ENCODE measurements at regions not wholly inside any gene's neighbourhood (a gene's known extent, or its start where the extent isn't known, plus 50 kb on each side); places are given as distances from the start of the nearest gene placed in this dataset.

DNA sequence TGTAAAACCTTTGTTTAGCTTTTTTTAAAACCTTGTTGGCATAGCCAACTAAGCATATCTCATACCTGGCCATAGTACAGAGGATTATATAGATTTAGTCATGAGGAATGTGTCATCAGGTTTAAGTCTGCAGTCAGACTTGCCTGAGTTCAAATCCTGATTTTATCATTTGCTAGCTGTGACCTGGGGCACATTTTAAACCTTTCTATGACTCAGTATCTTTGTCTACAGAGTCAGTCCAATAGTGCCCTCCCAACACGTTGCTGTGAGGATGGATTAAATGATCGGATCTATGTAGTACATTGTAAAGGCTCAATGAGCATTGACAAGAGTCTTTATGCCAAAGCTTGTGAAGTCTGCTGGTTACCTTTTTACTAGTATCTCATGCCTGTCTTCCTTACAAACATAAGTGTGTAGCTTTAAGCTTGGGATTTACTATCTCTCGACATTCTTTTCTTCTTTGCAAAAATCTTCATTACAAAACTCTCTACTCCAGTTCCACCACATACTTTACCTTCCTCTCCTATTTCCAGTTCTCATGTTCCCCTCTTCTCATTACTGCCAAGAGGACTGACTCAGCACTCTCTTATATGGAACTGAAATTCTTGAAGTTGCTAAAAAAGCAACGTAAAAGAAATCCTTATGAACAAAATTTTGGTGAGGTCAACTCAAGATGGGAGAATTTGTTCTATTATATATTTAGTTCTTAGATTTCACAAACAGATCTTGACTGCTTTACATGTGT, 68.1 kb upstream of the RBMS1 start:
- Mint-ChIP-seq H3K36me3 (peaks cover 4% of the 10 kb centered on the region), H3K9me3 (peaks cover 19% of the 10 kb centered on the region), H3K27me3 (ENCODE audit: low read depth) (no peaks in the 10 kb centered on the region), H3K4me3 (no peak overlapping the region), H3K4me1 (peaks cover 14% of the 10 kb centered on the region), H3K27ac (peak overlapping the region; percentile 21)
- TF ChIP-seq, protein P1, sequence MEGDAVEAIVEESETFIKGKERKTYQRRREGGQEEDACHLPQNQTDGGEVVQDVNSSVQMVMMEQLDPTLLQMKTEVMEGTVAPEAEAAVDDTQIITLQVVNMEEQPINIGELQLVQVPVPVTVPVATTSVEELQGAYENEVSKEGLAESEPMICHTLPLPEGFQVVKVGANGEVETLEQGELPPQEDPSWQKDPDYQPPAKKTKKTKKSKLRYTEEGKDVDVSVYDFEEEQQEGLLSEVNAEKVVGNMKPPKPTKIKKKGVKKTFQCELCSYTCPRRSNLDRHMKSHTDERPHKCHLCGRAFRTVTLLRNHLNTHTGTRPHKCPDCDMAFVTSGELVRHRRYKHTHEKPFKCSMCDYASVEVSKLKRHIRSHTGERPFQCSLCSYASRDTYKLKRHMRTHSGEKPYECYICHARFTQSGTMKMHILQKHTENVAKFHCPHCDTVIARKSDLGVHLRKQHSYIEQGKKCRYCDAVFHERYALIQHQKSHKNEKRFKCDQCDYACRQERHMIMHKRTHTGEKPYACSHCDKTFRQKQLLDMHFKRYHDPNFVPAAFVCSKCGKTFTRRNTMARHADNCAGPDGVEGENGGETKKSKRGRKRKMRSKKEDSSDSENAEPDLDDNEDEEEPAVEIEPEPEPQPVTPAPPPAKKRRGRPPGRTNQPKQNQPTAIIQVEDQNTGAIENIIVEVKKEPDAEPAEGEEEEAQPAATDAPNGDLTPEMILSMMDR (IDR thresholded peaks at IDR 0.05; ENCODE audit: unreplicated experiment): no peak
- no peak for DNase-seq (ENCODE audit: low spot score in 2 of 2, unreplicated experiment in 2 of 2)

DNA sequence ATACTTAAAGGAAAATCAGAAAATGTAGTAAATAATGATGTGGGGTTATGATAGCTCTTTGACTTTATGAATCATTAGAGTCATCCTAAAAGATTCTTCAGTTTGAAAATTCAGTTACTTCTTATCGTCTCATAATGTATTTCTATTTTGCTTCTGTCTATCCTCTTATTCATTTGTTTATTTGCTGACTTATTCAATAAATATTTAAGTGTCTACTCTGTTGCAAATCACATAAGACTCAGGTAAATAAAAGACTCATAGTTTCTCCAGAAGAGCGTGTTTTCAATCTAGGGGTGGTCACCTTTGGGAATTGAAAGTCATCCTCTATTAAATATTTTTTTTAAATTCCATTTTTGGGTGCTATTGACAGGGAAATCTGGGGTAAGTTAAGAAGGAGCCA, 69.1 kb upstream of the RBMS1 start:
- Mint-ChIP-seq H3K4me3 (no peak overlapping the region), H3K27me3 (ENCODE audit: low read depth) (no peaks in the 10 kb centered on the region), H3K27ac (no peak overlapping the region), H3K36me3 (peaks cover under 1% of the 10 kb centered on the region), H3K9me3 (peaks cover 11% of the 10 kb centered on the region), H3K4me1 (peaks cover 14% of the 10 kb centered on the region)
- DNase-seq (ENCODE audit: low spot score in 2 of 2, unreplicated experiment in 2 of 2): no peak
- TF ChIP-seq, protein P1 (IDR thresholded peaks at IDR 0.05; ENCODE audit: unreplicated experiment): no peak

DNA sequence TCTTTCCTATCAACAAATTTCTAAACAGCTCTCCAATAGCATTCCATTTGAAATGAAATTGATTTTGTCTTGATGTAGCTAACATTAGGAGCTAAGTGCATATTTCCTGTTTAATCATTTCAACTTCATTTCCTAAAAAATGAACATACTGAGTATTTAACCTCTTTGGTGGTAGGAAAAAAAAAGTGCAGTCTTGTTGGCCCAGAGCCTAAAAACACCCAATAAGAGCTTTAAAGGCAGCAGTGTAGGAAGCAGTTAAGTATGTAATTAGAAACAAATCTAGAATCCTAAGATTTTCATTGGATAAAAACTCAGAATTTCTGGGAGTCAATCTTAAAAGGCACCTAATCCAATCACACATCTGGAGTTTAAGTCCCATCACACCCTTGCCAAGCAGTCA, 71.0 kb upstream of the RBMS1 start:
- no peak for DNase-seq (ENCODE audit: low spot score in 2 of 2, unreplicated experiment in 2 of 2)
- peaks cover 5% of the 10 kb centered on the region for H3K9me3 Mint-ChIP-seq
- no peaks in the 10 kb centered on the region for H3K27me3 Mint-ChIP-seq (ENCODE audit: low read depth)
- H3K36me3 Mint-ChIP-seq: no peaks in the 10 kb centered on the region
- TF ChIP-seq, protein P1 (IDR thresholded peaks at IDR 0.05; ENCODE audit: unreplicated experiment): no peak
- H3K4me3 Mint-ChIP-seq: no peak overlapping the region
- H3K4me1 Mint-ChIP-seq: peaks cover 14% of the 10 kb centered on the region
- H3K27ac Mint-ChIP-seq: no peak overlapping the region

DNA sequence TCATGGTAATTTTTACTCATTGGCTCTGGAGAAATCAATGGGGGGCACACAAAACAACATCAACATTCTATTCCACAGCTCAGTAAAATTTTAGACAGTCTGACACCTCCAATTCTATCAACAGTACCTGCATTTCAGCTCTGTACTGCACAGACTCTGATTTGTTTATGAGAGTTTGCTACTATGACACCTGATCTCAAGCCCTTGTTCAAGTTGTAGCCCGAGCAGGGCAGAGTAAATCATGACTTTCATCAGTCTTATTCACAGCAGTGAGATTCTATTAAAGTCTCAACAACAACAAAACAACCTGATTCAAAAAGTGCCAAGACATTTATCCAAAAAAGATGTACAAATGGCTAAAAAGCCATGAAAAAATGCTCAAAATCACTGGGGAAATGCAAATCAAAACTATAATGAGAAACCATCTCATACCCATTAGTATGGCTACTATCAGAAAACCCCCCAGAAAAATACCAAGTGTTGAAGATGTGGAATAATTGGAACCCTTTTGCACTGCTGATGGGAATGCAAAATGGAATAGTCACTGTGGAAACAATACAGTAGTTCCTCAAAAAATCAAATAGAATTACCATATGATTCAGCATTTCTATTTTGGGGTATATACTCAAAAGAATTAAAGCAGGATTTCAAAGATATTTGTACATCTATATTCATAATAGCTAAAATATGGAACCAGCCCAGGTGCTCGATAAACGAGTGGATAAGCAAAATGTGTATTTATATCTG, 71.7 kb upstream of the RBMS1 start:
- no peak for DNase-seq (ENCODE audit: low spot score in 2 of 2, unreplicated experiment in 2 of 2)
- H3K27me3 Mint-ChIP-seq (ENCODE audit: low read depth): no peaks in the 10 kb centered on the region
- peaks cover 2% of the 10 kb centered on the region for H3K9me3 Mint-ChIP-seq
- H3K4me1 Mint-ChIP-seq: peaks cover 14% of the 10 kb centered on the region
- H3K36me3 Mint-ChIP-seq: no peaks in the 10 kb centered on the region
- H3K4me3 Mint-ChIP-seq: no peak overlapping the region
- TF ChIP-seq, protein P1 (IDR thresholded peaks at IDR 0.05; ENCODE audit: unreplicated experiment): no peak
- no peak overlapping the region for H3K27ac Mint-ChIP-seq

DNA sequence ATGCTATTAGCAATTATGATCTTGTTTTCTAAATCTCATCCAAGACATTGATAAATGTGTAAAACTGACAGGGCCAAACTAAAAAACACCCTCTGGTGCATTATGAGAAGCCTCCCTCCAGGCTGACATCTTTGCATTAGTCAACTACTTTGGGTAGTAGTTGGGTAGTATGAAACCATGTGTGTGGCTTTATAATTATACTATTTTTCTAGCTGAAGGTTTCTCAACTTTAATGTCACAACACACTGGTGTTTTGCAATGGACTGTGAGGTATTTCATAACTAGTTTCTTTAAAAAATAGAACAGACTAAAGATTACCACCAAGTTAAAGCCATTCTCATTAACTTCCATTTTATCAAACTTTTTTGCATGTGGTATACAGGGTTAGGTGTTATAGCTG, 73.1 kb upstream of the RBMS1 start:
- Mint-ChIP-seq H3K36me3 (peaks cover 3% of the 10 kb centered on the region), H3K4me3 (no peak overlapping the region), H3K9me3 (peaks cover 7% of the 10 kb centered on the region), H3K4me1 (peaks cover 10% of the 10 kb centered on the region), H3K27ac (no peak overlapping the region), H3K27me3 (ENCODE audit: low read depth) (no peaks in the 10 kb centered on the region)
- DNase-seq (ENCODE audit: low spot score in 2 of 2, unreplicated experiment in 2 of 2): no peak
- TF ChIP-seq, protein P1 (IDR thresholded peaks at IDR 0.05; ENCODE audit: unreplicated experiment): no peak
